Activated T-helper 1 cell treated with anti-CD3 and anti-CD28 coated beads, Interleukin-2, amount 50 U/mL, for 16 hours (primary cell): ENCODE measurements at regions not wholly inside any gene's neighbourhood (a gene's known extent, or its start where the extent isn't known, plus 50 kb on each side); places are given as distances from the start of the nearest gene placed in this dataset.
"Not testable (repeated sequence)": the region's sequence is repeated elsewhere in the genome, so short reads cannot be mapped to it uniquely, and the experiment has no call there.

Experiments used
- DNase-seq, 2 donors: peaks; one replicate each; pipeline ENCODE4 v3.0.0-alpha.2; 2020; ENCODE audit warnings: low read depth in 1 of 2, low spot score in 1 of 2

- not testable (repeated sequence) for DNase-seq
These were observed 187.4 kb downstream of the FAM72C start for GRCh38 chr1:143784239-143784882.

DNA sequence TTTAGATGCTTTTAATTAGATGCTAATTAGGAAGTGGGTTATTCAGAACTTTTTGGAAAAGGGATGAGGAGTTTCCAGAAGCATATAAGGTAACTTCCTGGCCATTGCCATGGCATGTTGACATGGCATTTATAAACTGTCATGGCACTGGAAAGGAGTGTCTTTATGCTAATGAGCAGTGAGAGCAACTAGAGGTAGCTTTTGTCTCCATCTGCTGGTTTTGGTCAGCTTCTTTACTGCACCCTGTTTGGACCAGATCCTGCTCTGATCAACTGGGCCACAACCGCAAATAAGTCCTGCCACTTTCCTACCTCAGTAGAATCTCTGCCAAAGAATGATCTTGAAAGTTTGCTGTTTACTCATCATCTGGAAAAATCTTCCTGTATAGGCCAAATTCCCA lies 193.6 kb downstream of the FAM72C start:
- not testable (repeated sequence) for DNase-seq

DNA sequence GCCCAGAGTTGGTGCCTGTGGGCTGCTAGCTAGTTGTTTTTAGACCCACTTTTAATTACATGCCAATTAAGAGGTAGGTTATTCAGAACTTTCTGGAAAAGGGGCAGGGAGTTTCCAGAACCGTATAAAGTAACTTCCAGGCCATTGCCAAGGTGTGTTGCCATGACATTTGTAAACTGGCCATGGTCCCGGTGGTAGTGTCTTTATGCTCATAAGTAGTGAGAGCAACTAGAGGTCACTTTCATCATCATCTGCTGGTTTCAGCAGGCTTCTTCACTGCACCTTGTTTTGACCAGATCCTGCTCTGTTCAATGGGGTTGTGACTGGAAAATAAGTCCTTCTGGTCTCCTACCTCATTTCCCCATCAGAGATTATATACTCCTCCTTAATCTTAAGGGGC lies 207.0 kb downstream of the FAM72C start:
- not testable (repeated sequence) for DNase-seq

GRCh38 chr1:143760366-143760765 lies 211.4 kb downstream of the FAM72C start:
- DNase-seq: not testable (repeated sequence)

DNA sequence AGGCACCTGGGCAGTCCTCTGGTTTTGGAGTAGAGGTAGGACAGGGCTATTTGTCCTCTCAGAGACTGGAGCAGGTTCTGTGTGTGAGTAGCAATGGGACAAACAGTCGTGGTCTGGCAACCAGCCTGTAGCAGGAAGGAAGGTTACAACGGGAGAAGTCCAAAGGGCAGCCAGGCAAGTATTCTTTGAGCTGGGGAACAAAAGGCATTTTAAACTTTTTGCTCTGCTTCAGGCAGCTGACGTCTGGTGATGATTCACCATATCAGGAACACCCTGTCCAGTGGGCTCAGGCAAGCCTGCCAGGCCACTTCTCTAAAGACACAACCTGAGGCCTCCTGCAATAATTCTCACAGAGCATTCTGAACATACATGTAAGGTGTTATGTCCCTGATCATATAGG lies 215.8 kb downstream of the FAM72C start:
- not testable (repeated sequence) for DNase-seq

GRCh38 chr1:143748906-143749305 lies 222.9 kb downstream of the FAM72C start:
- DNase-seq: no peak

DNA sequence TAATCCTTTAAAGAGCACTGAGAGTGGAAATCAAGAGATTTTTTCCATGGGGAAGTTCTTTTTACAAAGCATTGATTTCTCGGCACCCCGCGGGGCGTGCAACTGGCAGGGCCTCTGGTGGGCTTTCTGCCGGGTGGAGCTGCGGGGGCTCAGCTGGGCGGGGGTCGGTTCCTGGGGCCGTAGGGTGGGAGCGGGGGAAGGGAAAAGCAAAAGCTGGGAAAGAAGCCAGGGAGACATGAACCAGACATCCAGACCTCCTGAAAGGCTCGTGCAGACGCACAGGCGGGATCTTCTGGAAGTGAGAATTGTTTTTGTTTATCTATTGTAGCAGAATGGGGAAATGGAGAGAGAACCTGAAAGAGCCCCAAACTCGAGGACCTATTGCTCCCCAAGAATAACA lies 235.2 kb downstream of the FAM72C start:
- no peak for DNase-seq

- DNase-seq: no peak
These were observed 235.9 kb downstream of the FAM72C start for GRCh38 chr1:143735764-143736461.

DNA sequence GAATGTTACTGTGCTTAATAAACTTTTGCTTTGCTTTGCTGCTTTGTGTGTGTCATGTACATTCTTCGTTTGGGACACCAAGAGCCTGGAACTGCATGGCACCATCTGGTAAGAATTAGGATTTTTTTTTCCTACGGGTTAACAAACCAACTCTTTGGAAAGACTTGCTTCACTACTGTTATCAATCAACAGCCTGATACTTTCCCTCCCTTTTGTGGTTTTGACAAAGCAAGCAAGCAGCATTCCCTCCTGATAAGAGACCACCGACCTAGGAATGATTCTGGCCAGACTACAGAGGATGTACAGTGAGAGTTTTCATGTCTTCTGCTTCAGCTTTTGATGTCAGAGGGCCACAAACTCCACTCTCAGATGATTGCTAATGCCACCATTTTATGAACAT lies 237.5 kb downstream of the FAM72C start:
- not testable (repeated sequence) for DNase-seq

- not testable (repeated sequence) for DNase-seq
These were observed 240.9 kb downstream of the FAM72C start for GRCh38 chr1:143730890-143731289.

DNA sequence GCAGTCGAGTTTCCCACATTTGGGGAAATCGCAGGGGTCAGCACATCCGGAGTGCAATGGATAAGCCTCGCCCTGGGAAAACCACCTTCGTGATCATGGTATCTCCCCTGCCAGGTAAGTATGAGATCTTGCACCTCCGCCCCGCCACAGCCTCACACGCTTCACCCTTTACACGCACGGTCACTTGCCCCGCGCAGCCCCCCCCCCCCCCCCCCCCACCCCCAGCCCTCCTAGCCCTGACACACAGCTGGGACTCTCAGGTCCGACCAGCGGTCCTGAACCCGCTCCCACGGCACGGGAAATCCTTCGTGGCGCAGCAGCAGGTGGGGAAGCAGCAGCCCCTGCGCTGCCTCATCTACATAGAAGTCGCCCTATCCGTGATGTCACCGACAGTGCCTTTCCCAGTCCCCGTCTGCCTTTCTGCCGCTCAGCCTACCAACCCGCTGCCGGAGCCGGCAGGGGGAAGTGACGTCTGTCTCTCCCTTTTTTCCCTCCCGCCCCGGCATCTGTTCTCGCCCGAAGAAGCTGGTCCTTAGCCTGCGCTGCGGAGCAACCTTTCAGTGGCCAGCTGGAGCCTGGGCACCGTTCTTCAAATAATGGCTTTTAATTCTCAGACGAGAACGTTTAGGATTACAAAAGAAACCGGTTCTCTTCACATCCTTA lies 242.2 kb downstream of the FAM72C start:
- DNase-seq: not testable (repeated sequence)

DNA sequence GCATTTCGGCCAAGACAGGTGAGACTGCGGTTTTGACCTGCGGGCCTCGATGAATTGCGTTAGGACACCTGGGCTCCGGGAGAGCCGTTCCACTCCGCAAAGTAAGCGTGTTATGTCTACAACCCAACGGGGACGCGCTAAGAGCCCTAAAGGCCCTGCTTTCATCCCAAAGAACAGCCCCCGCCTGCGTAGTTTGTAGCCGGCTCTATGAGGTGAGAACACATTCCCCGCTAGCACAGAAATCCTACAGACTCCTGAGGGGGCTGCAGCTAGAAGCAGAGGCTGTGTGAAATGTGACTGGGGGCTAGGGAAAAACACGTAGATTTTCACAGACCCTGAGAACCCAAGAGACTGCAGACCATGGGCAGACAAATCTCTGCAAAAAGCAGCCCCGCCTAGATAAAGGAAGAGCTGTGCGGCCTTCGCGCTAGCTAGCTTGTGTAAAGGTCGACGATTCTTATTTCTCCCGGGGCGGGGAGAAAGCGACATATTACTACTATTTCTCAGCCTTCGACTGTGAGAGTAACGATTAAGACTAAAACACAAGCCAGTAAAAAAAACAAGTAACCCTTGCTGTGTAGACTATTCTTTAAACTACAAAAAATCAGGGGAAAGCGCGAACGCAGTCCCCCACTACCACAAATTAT lies 242.9 kb downstream of the FAM72C start:
- DNase-seq: not testable (repeated sequence)

DNA sequence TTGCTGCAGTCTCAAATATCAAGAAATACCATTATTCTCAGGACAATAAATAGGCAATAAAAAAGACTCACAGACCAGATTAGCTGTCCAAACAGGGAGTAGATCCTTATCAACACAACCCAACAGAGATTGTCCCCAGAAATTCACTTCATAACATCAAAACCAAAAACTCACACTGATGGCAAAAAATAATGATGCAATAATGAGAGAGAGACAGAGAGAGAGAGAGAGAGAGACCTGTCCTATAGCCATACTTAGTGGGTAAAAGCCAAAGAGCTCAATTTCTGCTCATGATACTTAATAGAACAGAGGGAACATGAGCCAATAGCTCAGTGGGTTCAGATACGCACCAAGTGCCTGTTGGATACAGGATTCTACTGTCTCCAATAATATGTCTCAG lies 244.5 kb downstream of the FAM72C start:
- no peak for DNase-seq

GRCh38 chr1:143721024-143721373 lies 250.8 kb downstream of the FAM72C start:
- no peak for DNase-seq

GRCh38 chr1:143720087-143721023 lies 251.4 kb downstream of the FAM72C start:
- no peak for DNase-seq

DNA sequence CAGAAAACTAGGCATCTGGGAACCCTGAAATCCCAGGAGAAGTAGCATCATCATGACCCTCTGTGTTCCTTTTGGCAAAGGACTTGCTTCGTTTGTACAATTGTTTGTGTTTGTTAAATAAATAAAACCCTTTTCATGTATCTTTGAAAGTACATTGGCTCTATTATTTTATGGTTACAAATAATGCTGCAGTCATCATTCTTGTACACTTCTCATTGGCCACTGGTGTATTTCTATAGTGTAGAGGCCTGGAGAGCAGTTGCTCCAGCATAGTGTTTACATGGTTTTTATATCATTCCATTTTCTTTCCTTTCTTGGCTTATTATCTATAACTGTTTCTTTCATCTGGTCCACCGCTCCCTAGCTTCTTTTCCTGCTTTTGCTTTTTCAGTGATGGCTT lies 253.3 kb downstream of the FAM72C start:
- no peak for DNase-seq

DNA sequence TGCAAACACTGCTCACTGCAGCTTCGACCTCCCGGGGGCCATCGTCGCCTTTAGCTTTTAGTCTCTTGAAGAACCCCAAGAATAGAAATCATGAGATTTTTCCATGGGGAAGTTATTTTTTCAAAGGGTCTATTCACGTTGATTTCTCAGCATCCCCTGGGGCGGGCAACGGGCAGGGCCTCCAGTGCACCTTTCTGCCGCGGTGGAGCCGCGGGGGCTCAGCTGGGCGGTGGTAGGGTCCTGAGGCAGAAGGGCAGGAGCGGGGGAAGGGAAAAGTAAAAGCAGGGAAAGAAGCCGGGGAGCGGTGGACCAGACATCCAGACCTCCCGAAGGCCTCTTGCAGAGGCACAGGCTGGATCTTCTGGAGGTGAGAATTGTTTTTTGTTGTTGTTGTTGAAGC lies 253.8 kb downstream of the FAM72C start:
- DNase-seq: no peak

DNA sequence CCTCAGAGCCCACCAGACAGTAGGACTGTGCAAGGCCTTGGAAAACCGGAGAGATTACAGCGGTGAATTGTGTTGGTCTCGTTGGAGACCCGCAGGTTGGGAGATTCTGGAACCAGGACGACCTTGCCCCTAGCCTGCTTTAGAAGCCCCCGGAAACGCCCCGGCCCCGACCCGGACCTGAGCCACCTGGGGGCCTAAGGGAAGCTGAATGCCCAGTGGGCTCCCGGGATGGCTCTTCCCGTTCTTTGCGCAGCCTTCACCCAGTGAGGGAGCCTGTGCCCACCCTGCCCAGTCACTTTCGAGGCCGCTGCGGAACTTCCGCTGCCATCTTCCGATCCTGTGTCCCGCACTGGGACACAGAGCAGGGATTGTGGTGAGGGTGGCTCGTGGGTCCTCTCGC lies 254.4 kb downstream of the FAM72C start:
- no peak for DNase-seq

- not testable (repeated sequence) for DNase-seq
These were observed 256.9 kb downstream of the FAM72C start for GRCh38 chr1:143714913-143715312.

DNA sequence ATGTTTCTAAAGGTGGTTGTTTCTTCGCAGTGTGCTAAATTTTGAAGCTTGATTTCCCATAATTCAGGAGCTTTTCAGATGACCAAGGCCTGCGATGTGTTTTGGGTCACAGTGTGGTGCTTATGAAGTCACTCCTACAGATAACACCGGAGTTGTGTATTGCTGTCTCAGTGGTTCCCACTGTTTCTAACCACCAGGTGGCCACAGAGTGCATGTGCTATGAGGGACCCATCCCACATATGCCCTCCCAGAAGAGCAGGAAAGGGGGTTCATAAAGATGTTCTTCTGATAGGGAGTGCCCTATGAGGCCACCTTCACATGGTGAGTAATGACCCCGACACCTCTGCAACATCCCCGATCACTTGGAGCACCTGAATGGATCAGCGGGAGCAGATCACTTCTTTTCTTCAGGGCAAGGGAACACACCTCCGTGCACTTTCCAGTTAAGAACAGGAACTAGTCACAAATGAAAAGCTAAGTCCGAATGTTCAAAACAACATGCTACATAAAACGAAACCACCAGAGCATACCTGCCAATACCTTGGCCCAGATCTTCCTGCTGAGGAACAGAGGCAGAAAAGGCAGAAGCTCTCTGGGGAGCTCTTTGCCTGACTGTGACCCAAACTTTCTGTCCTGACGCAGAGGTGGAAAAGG lies 262.1 kb downstream of the FAM72C start:
- DNase-seq: not testable (repeated sequence)
